ENCODE measurements at regions not wholly inside any gene's neighbourhood (a gene's known extent, or its start where the extent isn't known, plus 50 kb on each side); places are given as distances from the start of the nearest gene placed in this dataset.
"Not testable (repeated sequence)": the region's sequence is repeated elsewhere in the genome, so short reads cannot be mapped to it uniquely, and the experiment has no call there.

DNA sequence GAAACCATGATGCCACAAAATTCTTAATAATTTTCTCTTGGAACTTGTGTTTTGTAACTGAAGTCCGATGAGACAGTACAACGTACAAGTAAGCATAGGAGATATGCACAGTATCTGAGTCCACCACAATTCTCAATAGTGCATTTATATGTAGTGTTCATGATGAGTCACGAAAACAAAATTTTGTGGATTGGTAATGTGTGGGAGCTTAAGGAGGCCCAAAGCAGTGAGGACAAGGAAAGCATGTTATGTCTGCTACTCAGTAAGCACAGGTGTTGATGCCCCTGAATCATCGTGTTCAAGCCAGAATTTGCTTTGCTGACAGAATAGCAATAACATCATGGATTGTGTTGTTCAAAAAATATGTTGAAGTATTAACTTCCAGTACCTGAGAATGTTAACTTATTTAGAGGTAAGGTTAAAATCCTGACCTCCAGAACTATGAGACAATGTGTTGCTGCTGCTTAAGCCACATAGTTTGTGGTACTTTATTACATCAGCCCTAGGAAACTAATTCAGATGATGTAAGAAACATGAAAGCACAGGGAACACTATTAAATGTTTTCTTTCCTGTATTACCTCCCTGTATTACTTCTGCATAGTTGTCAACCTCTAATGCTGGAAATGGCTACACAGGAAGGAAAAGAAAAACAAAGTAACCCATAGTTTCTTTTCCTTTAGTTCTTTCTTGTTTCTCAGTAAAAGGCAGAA, 201.3 kb downstream of the SLITRK6 start:
- DNase-seq, result no peak

- no peak for DNase-seq
These were observed 207.0 kb downstream of the SLITRK6 start for GRCh38 chr13:85592211-85592610.

- no peak for DNase-seq
These were observed 208.8 kb downstream of the SLITRK6 start for GRCh38 chr13:85590231-85590931.

DNA sequence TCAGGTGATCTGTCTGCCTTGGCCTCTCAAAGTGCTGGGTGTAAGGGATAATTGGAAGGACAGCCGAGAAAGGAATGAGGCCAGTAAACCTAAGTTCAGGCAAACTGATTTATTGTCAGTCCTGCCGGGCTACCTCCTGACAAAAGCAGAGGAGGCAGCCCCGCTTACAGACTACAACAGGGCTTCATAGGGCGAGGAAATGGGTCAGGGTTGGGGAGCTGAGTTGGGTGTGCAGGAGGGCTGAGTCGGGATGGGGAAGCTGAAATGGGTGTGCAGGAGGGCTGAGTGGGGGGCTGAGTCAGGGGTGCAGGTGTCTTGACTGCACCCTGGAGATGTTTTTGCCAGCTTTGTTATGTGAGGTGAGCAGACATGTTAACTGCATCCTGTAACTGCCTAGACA, 210.2 kb downstream of the SLITRK6 start:
- DNase-seq, result no peak

- DNase-seq, result no peak
These were observed 210.9 kb downstream of the SLITRK6 start for GRCh38 chr13:85588359-85588758.

- no peak for DNase-seq
These were observed 212.4 kb downstream of the SLITRK6 start for GRCh38 chr13:85586856-85587255.

DNA sequence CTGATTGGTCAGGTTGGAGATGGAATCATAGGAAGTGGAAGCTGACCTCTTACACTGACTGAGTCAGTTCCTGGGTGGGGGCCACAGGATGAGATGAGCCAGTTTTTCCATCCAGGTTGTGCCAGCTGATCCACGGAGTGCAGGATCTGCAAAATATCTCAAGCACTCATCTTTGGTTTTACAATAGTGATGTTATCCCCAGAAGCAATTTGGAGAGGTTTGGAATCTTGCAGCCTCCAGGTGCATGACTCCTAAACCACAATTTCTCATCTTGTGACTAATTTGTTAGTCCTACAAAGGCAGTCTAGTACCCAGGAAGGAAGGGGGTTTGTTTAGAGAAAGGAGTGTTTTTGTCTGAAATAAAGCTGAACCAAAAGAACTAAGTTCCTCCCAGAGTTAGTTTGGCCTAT, 212.8 kb downstream of the SLITRK6 start:
- DNase-seq, result no peak

GRCh38 chr13:85582890-85583289, 216.3 kb downstream of the SLITRK6 start:
- no peak for DNase-seq

- DNase-seq, result no peak
These were observed 224.1 kb downstream of the SLITRK6 start for GRCh38 chr13:85575110-85575509.

DNA sequence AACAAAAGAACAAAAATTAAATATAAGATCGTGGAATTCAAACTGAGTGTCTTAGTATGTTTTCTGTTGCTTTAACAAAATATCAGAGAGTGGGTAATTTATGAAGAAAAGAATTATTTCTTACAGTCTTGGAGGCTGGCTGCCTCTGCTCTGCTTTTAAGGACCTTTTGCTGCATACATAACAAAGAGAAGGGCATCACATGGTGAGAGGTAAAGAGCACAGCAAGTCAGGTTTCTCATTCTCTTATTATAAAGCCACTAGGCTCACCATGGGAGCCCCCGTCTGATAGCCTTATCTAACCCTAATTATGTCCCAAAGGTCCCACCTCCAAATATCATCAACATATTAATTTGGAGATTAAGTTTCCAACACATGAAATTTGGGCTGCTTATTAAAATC, 231.3 kb downstream of the SLITRK6 start:
- no peak for DNase-seq

DNA sequence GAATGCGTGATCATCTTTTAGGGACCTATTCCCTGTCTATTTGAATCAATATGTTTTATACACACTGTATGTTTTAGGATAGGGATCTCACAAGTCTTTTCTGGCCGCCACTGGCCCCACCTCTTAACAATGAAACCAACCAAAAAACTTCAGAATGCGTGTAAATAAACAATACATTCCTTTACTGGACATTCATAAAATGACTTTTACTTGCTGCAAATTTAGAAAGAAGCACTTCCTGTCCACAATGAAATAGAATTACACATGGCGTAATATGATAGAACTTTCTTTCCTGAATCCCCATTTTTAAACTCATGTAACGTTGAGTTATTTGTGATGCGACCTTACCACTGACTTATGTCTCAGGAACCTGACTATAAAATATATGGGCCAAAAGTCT, 233.6 kb downstream of the SLITRK6 start:
- no peak for DNase-seq

- no peak for DNase-seq
These were observed 234.6 kb downstream of the SLITRK6 start for GRCh38 chr13:85564598-85564997.

- no peak for DNase-seq
These were observed 236.9 kb downstream of the SLITRK6 start for GRCh38 chr13:85562282-85562681.

- DNase-seq, result no peak
These were observed 241.3 kb downstream of the SLITRK6 start for GRCh38 chr13:85557691-85558467.

DNA sequence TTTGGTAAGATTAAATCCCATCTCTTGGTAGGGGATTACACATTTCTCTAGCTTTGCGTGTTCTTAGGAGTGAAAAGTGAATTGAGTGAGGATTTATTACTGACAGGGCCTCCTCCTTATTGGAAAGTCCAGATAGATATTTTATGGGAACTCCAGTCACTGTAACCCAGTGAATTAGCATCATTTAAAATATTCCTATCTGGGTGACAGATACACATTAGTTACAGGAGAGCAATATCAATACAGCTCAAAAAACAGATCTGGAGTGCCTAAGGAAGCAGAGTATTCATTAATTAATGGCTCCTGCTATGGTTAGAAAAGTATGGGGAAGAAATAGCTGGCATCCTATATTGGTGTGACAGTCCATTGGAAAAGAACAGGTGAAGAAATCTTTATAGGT, 248.2 kb downstream of the SLITRK6 start:
- no peak for DNase-seq

- DNase-seq, result no peak
These were observed 249.4 kb downstream of the SLITRK6 start for GRCh38 chr13:85549819-85550218.

DNA sequence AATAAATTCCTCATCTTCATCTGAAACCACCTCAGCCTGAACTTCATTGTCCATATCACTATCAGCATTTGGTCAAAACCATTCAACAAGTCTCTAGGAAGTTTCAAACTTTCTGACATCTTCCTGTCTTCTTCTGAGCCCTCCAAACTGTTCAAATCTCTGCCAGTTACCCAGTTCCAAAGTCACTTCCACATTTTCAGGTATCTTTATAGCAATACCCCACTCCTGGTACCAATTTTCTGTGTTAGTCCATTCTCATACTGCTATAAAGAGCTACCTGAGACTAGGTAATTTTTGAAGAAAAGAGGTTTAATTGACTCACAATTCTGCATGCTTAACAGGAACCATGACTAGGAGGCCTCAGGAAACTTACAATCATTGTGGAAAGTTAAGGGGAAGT, 250.4 kb downstream of the SLITRK6 start:
- not testable (repeated sequence) for DNase-seq

DNA sequence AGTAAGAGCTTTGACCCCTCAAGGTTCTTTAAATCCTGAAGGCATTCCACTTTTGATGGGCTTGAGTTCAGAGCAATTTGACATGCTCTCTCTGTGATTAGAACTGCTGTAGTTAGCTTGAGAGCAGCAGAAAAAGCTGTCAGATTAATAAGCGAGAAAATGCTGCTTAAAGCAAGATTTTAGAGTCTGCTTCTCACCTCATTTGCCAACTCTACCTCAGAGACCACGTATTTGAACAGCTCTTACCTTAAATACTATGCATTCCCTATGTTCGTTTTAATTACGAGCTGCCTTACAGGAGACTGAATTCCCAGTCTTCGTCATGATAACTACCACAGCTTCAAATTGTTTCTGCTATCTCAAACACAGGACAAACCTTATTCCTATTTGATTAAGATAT, 253.4 kb downstream of the SLITRK6 start:
- DNase-seq, result no peak

- DNase-seq, result no peak
These were observed 254.5 kb downstream of the SLITRK6 start for GRCh38 chr13:85544756-85545155.

GRCh38 chr13:85543144-85543543, 256.1 kb downstream of the SLITRK6 start:
- DNase-seq, result no peak

DNA sequence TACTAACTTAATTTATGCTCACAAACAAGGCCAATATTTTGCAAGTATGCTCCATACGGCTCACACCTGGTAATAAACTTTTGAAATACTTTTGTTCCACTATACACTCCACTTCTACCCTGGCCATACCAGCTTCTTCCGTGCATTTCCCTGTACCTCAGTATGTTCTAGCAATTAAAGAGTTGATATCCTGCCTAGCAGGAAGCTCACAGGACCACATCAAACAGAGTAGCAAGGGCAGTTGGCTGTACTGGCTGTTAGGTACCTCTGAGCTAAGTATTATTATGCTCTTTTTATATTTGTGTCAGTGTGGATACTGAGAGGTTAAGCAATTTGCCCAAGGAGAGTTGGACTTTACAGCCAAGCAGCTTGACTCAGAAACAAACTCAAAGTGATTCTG, 257.7 kb downstream of the SLITRK6 start:
- DNase-seq, result no peak

DNA sequence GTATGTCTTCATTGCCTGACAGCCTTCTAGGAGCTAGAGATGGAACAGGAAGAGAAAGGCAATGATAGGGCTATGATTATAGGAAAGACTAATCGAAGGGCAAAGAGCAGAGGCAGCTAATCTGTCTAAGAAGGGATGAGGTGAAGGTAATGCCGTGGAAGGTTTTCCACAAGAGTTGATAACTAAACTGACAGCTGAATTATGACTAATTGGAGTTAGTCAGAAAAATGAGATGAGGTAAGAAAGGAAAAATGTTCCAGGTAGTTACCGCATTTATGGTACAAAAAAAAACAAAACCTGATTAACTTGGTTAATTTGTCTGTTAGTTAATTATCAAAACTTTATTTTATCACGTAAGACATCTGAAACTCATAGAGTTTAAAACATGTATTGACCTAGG, 260.3 kb downstream of the SLITRK6 start:
- no peak for DNase-seq

GRCh38 chr13:85537601-85538000, 261.6 kb downstream of the SLITRK6 start:
- no peak for DNase-seq

DNA sequence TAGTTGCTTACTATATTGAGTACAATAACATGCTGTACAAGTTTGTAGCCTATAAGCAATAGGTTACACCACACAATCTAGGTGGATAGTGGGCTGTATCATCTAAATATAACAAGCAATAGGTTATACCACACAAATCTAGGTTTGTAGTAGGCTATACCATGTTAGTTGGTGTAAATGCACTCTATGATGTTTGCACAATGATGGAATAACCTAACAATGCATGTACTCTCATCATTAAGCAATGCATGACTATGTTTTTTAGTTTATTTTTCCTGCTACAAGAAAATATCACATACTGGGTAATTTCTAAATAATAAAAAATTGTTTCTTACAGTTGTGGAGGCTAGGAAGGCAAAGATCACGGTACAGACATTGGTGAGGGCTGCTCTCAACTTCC, 262.5 kb downstream of the SLITRK6 start:
- DNase-seq, result no peak
